ENCODE measurements at regions not wholly inside any gene's neighbourhood (a gene's known extent, or its start where the extent isn't known, plus 50 kb on each side); places are given as distances from the start of the nearest gene placed in this dataset.

DNA sequence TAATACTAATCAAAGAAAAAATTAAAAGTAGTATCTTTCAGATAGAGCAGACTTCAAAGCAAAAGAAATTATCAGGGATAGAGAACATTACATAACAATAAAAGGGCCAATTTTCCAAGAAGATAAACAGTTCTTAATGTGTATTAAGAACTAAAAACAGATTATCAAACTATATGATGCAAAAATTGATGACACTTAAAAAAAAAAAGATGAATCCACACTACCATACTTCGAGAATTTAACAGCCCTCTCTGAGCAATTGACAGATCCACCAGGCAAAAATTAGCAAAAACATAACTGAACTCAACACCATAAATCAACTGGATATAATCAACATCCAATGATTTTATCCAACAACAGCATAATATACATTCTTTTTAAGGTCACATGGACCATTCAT is 686.5 kb downstream of the LRFN5 start:
- TF ChIP-seq CTCF (tag by site-specific recombination; IDR thresholded peaks at IDR 0.05) (no peak), PRDM10 (tag by site-specific recombination; IDR thresholded peaks at IDR 0.05) (no peak), ZNF175 (tag by site-specific recombination; IDR thresholded peaks at IDR 0.05) (no peak), ZNF341 (tag by site-specific recombination; IDR thresholded peaks at IDR 0.05; ENCODE audit: low read depth) (no peak), KLF16 (tag by site-specific recombination; IDR thresholded peaks at IDR 0.05) (no peak), ZNF530 (tag by site-specific recombination; IDR thresholded peaks at IDR 0.05; ENCODE audit: low read depth) (no peak), ZNF121 (tag by site-specific recombination; IDR thresholded peaks at IDR 0.05) (no peak), ZNF423 (tag by site-specific recombination; IDR thresholded peaks at IDR 0.05) (no peak), ZNF274 (IDR thresholded peaks at IDR 0.05; ENCODE audit: low read length) (no peak), ZNF274 (tag by site-specific recombination; IDR thresholded peaks at IDR 0.05; ENCODE audit: borderline replicate concordance) (no peak), ZNF362 (tag by site-specific recombination; IDR thresholded peaks at IDR 0.05) (no peak), ZNF785 (tag by site-specific recombination; IDR thresholded peaks at IDR 0.05) (no peak), ZBTB48 (tag by site-specific recombination; IDR thresholded peaks at IDR 0.05) (no peak)

All from HEK293 (cell line).